Eye (tissue), 1 donor: ENCODE measurements at regions not wholly inside any gene's neighbourhood (a gene's known extent, or its start where the extent isn't known, plus 50 kb on each side); places are given as distances from the start of the nearest gene placed in this dataset.
A peak's percentile ranks its signal among the peaks of the same experiment; 100 is the strongest.
"Not testable (repeated sequence)": the region's sequence is repeated elsewhere in the genome, so short reads cannot be mapped to it uniquely, and the experiment has no call there.

Experiments
- DNase-seq: peaks from one replicate; pipeline ENCODE4 v3.0.0-alpha.2; 2015

- DNase-seq: no peak
Measured at GRCh38 chr6:86215323-86215722, 572.6 kb upstream of the SYNCRIP start.

GRCh38 chr6:86205980-86206379 is 563.3 kb upstream of the SYNCRIP start:
- DNase-seq: no peak

- no peak for DNase-seq
Measured at GRCh38 chr6:86203044-86203443, 560.4 kb upstream of the SYNCRIP start.

GRCh38 chr6:86193821-86194220 is 551.1 kb upstream of the SYNCRIP start:
- DNase-seq: no peak

- DNase-seq: no peak
Measured at GRCh38 chr6:86192123-86192522, 549.4 kb upstream of the SYNCRIP start.

- DNase-seq: not testable (repeated sequence)
Measured at GRCh38 chr6:86175149-86175548, 532.5 kb upstream of the SYNCRIP start.

- DNase-seq: no peak
Measured at GRCh38 chr6:86154852-86155251, 512.2 kb upstream of the SYNCRIP start.

GRCh38 chr6:86153521-86153920 is 510.8 kb upstream of the SYNCRIP start:
- no peak for DNase-seq

GRCh38 chr6:86152546-86152945 is 509.9 kb upstream of the SYNCRIP start:
- no peak for DNase-seq

- DNase-seq: no peak
Measured at GRCh38 chr6:86148586-86148985, 505.9 kb upstream of the SYNCRIP start.

- no peak for DNase-seq
Measured at GRCh38 chr6:86147859-86148258, 505.2 kb upstream of the SYNCRIP start.

- DNase-seq: no peak
Measured at GRCh38 chr6:86147311-86147710, 504.6 kb upstream of the SYNCRIP start.

GRCh38 chr6:86146751-86147150 is 504.1 kb upstream of the SYNCRIP start:
- DNase-seq: not testable (repeated sequence)

GRCh38 chr6:86142326-86142725 is 499.6 kb upstream of the SYNCRIP start:
- DNase-seq: no peak

- DNase-seq: no peak
Measured at GRCh38 chr6:86128130-86128814, 485.6 kb upstream of the SYNCRIP start.

GRCh38 chr6:86122086-86122485 is 479.4 kb upstream of the SYNCRIP start:
- no peak for DNase-seq

GRCh38 chr6:86118271-86118670 is 475.6 kb upstream of the SYNCRIP start:
- peak; percentile 2 for DNase-seq

- peak; percentile 2 for DNase-seq
Measured at GRCh38 chr6:86107985-86108384, 465.3 kb upstream of the SYNCRIP start.

- no peak for DNase-seq
Measured at GRCh38 chr6:86087954-86088353, 445.3 kb upstream of the SYNCRIP start.

- no peak for DNase-seq
Measured at GRCh38 chr6:86079938-86080337, 437.3 kb upstream of the SYNCRIP start.

- no peak for DNase-seq
Measured at GRCh38 chr6:86070151-86070550, 427.5 kb upstream of the SYNCRIP start.

GRCh38 chr6:86065002-86065401 is 422.3 kb upstream of the SYNCRIP start:
- not testable (repeated sequence) for DNase-seq

GRCh38 chr6:86057293-86057980 is 414.8 kb upstream of the SYNCRIP start:
- DNase-seq: not testable (repeated sequence)

- DNase-seq: no peak
Measured at GRCh38 chr6:86045038-86045437, 402.4 kb upstream of the SYNCRIP start.

GRCh38 chr6:86042214-86042613 is 399.5 kb upstream of the SYNCRIP start:
- DNase-seq: no peak
